ENCODE measurements at regions not wholly inside any gene's neighbourhood (a gene's known extent, or its start where the extent isn't known, plus 50 kb on each side); places are given as distances from the start of the nearest gene placed in this dataset.

- DNase-seq, result no peak
Observed at GRCh38 chr1:244782056-244782455, 53.4 kb upstream of the COX20 start.

GRCh38 chr1:244783138-244783537 lies 52.3 kb upstream of the COX20 start:
- no peak overlapping the region for H3K4me3 ChIP-seq (ENCODE audit: low read depth, low read length)
- no peak for TF ChIP-seq CTCF (IDR thresholded peaks at IDR 0.05; ENCODE audit: low read depth, low read length, missing control alignments)
- in situ Hi-C loops (cut with HindIII; ENCODE audit: low pct_ligation_motif_present, low sequenced_read_pairs), result no loop called here
- H3K27me3 ChIP-seq (replicated peaks), result no peaks in the 10 kb centered on the region
- no peak for DNase-seq
- no peaks in the 10 kb centered on the region for H3K36me3 ChIP-seq (replicated peaks)
- no peak overlapping the region for H3K27ac ChIP-seq

More at GRCh38 chr1:244782056-244782455, 53.4 kb upstream of the COX20 start:
- TF ChIP-seq CTCF (IDR thresholded peaks at IDR 0.05; ENCODE audit: low read depth, low read length, missing control alignments), result no peak
- Histone ChIP-seq H3K36me3 (replicated peaks) (no peaks in the 10 kb centered on the region), H3K4me3 (ENCODE audit: low read depth, low read length) (no peak overlapping the region), H3K27ac (no peak overlapping the region), H3K27me3 (replicated peaks) (no peaks in the 10 kb centered on the region)
- in situ Hi-C loops (cut with HindIII; ENCODE audit: low pct_ligation_motif_present, low sequenced_read_pairs), result no loop called here
